CD8-positive, alpha-beta memory T cell (primary cell): ENCODE measurements at regions not wholly inside any gene's neighbourhood (a gene's known extent, or its start where the extent isn't known, plus 50 kb on each side); places are given as distances from the start of the nearest gene placed in this dataset.

ENCODE experiments used
- CTCF ChIA-PET: fragments of 350-600 bp; sonication (Branson Sonifier 250); formaldehyde crosslinking; loops from one replicate; lab custom pipeline; 2021; ENCODE audit warnings: antibody characterized with exemption; lab: Charles Lee
- POLR2A ChIA-PET: fragments of 350-600 bp; sonication (Branson Sonifier 250); formaldehyde crosslinking; loops from one replicate; lab custom pipeline; 2021; ENCODE audit warnings: antibody characterized with exemption; lab: Charles Lee
- DNase-seq, 5 donors: peaks; one replicate each; pipeline versions ENCODE4 v3.0.0 to v3.0.0-alpha.2; 2020 to 2022; ENCODE audit warnings: mixed read lengths in 1 of 5
- H3K27ac ChIP-seq: one replicate; pipeline ENCODE4 v1.7.0; 2013; ENCODE audit warnings: low read depth, mild to moderate bottlenecking, low read length, moderate library complexity
- H3K27me3 ChIP-seq: 2 replicates; pipeline ENCODE4 v1.7.0; 2013; ENCODE audit warnings: low read length, mild to moderate bottlenecking; ENCODE audit not compliant: insufficient read depth, poor library complexity, severe bottlenecking
- H3K36me3 ChIP-seq: 2 replicates; pipeline ENCODE4 v1.7.0; 2013; ENCODE audit warnings: mild to moderate bottlenecking, low read length, moderate library complexity; ENCODE audit not compliant: insufficient read depth
- H3K4me1 ChIP-seq: 2 replicates; pipeline ENCODE4 v1.7.0; 2013; ENCODE audit warnings: mild to moderate bottlenecking, low read length, moderate library complexity; ENCODE audit not compliant: insufficient read depth
- H3K4me3 ChIP-seq: 2 replicates; pipeline ENCODE4 v1.7.0; 2013; ENCODE audit warnings: mild to moderate bottlenecking, low read length
- H3K9me3 ChIP-seq: 2 replicates; pipeline ENCODE4 v1.7.0; 2013; ENCODE audit warnings: mild to moderate bottlenecking, low read length
- H3K27ac Mint-ChIP-seq, 8 donors: one replicate each; pipeline ENCODE4 v1.8.0; 2020 to 2021; ENCODE audit warnings: mixed read lengths in 8 of 8, mild to moderate bottlenecking in 6 of 8, inconsistent platforms in 3 of 8, moderate library complexity in 3 of 8
- H3K27me3 Mint-ChIP-seq, 2 donors: one replicate each; pipeline ENCODE4 v1.8.0; 2020 to 2021; ENCODE audit warnings: mixed read lengths in 2 of 2, mild to moderate bottlenecking in 1 of 2, moderate library complexity in 1 of 2
- H3K36me3 Mint-ChIP-seq, 3 donors: one replicate each; pipeline ENCODE4 v1.8.0; 2020 to 2021; ENCODE audit warnings: mixed read lengths in 3 of 3, inconsistent platforms in 1 of 3, mild to moderate bottlenecking in 1 of 3
- H3K4me1 Mint-ChIP-seq, 3 donors: one replicate each; pipeline ENCODE4 v1.8.0; 2020 to 2021; ENCODE audit warnings: mixed read lengths in 3 of 3, inconsistent platforms in 1 of 3, mild to moderate bottlenecking in 1 of 3
- H3K4me3 Mint-ChIP-seq, 7 donors: one replicate each; pipeline ENCODE4 v1.8.0; 2020 to 2021; ENCODE audit warnings: mixed read lengths in 7 of 7, mild to moderate bottlenecking in 6 of 7, moderate library complexity in 4 of 7, inconsistent platforms in 2 of 7
- H3K9me3 Mint-ChIP-seq, 5 donors: one replicate each; pipeline ENCODE4 v1.8.0; 2020 to 2022; ENCODE audit warnings: mixed read lengths in 5 of 5, mild to moderate bottlenecking in 3 of 5, moderate library complexity in 2 of 5, inconsistent platforms in 1 of 5

DNA sequence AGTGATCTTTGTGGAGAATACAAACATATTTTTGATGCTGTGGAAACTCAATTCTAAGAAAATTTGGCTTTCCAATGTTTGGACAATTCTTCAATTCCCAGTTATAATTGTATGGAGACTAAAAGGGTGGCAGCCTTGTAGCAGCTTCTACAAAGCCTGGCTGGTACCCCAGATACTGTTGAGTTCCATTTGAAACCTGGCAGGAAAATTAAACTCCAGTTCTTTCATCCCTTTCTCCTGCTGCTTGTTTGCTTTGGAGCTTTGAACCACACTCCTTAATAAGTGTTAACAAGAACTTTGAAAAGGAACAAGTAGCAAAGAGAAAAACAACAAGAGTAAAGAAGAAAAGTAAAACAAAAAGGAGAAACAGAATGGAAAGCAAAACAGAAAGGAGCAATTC is 172.6 kb upstream of the ADAMTS5 start:
- no peaks in the 10 kb centered on the region for H3K27me3 ChIP-seq
- H3K27me3 Mint-ChIP-seq = no peaks in the 10 kb centered on the region
- H3K4me1 Mint-ChIP-seq = no peaks in the 10 kb centered on the region
- ChIA-PET POLR2A (no interaction called here), CTCF (no interaction called here)
- no peaks in the 10 kb centered on the region for H3K36me3 Mint-ChIP-seq
- H3K9me3 ChIP-seq = no peaks in the 10 kb centered on the region
- no peaks in the 10 kb centered on the region for H3K36me3 ChIP-seq
- H3K27ac ChIP-seq = no peak overlapping the region
- peaks cover 0 to 7% (median 3%) of the 10 kb centered on the region in 5 donors for H3K9me3 Mint-ChIP-seq
- no peak overlapping the region for H3K27ac Mint-ChIP-seq
- H3K4me3 Mint-ChIP-seq = no peak overlapping the region
- no peak overlapping the region for H3K4me3 ChIP-seq
- DNase-seq = no peak
- H3K4me1 ChIP-seq = no peaks in the 10 kb centered on the region

DNA sequence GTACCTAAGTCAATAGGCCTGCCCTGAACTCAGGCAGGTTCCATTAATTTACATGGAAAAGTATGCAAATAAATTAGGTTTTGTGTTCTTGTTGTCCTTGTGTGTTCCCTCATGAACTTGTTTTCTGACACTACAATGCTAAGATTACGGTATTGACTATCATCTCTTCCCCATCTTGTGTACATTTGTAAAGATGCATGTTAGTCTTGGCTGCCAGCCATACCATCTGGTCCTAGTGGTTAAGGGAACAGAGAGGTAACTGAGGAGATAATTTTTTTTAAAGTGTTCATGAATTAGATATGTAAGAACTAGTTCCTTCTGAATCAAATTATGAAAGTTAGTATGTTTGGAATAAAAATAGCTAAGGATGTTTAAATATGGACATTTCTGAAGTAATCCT is 167.6 kb upstream of the ADAMTS5 start:
- Mint-ChIP-seq H3K36me3 (no peaks in the 10 kb centered on the region), H3K4me1 (no peaks in the 10 kb centered on the region), H3K27ac (no peak overlapping the region), H3K4me3 (no peak overlapping the region), H3K9me3 (peaks cover 0 to 11% (median 2%) of the 10 kb centered on the region in 5 donors), H3K27me3 (no peaks in the 10 kb centered on the region)
- CTCF ChIA-PET = no interaction called here
- Histone ChIP-seq H3K4me3 (no peak overlapping the region), H3K4me1 (no peaks in the 10 kb centered on the region), H3K36me3 (no peaks in the 10 kb centered on the region), H3K9me3 (no peaks in the 10 kb centered on the region), H3K27me3 (no peaks in the 10 kb centered on the region), H3K27ac (no peak overlapping the region)
- POLR2A ChIA-PET = no interaction called here
- no peak for DNase-seq

DNA sequence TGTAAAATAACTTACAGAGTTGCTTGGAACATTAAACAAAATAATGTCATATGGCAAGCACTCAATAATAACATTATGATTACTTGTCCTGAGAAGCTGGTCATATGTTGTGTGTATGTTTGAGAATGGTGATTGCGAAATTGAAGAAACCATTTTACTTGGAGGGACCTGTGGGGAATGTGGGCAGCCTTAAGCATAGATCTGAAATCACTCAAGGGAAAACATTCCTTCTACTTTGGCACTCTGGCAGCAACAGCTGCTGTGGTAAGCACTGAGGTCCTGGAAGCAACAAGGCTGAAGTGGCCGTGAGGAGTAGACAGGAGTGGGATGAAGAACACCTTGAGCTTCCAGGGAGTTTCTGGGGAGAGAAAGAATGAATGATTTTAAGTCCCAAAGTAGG is 165.4 kb upstream of the ADAMTS5 start:
- no peaks in the 10 kb centered on the region for H3K9me3 ChIP-seq

DNA sequence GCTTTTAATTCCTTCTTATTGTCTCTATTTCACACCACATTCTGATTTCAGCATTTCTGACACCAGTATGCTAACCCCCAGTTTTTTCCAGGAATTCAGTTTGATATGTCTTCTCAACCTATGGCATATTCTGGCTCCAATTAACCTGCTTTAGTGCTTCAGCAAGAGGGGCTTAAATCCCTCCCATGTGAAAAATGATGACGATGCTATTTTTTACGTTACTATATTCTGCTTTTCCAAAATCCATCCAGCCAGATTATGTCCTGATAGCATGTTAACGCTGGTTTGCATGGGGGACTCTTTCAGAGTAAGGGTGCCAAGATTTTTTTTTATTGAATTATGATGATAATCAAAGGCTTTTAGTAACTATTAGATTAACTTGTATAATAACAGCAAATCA is 163.3 kb upstream of the ADAMTS5 start:
- Histone ChIP-seq H3K27ac (no peak overlapping the region), H3K27me3 (no peaks in the 10 kb centered on the region), H3K9me3 (no peaks in the 10 kb centered on the region), H3K4me3 (no peak overlapping the region), H3K4me1 (no peaks in the 10 kb centered on the region), H3K36me3 (no peaks in the 10 kb centered on the region)
- no peak for DNase-seq
- Mint-ChIP-seq H3K4me3 (no peak overlapping the region), H3K27me3 (no peaks in the 10 kb centered on the region), H3K9me3 (peaks cover 0 to 10% (median 4%) of the 10 kb centered on the region in 5 donors), H3K4me1 (no peaks in the 10 kb centered on the region), H3K27ac (no peak overlapping the region), H3K36me3 (no peaks in the 10 kb centered on the region)
- CTCF ChIA-PET = no interaction called here
- POLR2A ChIA-PET = no interaction called here

More for the DNA sequence above, 165.4 kb upstream of the ADAMTS5 start:
- Histone ChIP-seq H3K4me1 (no peaks in the 10 kb centered on the region), H3K27me3 (no peaks in the 10 kb centered on the region), H3K27ac (no peak overlapping the region), H3K36me3 (no peaks in the 10 kb centered on the region), H3K4me3 (no peak overlapping the region)
- Mint-ChIP-seq H3K4me1 (no peaks in the 10 kb centered on the region), H3K36me3 (no peaks in the 10 kb centered on the region), H3K4me3 (no peak overlapping the region), H3K27me3 (no peaks in the 10 kb centered on the region), H3K27ac (no peak overlapping the region), H3K9me3 (peaks cover 0 to 11% (median 4%) of the 10 kb centered on the region in 5 donors)
- ChIA-PET CTCF (no interaction called here), POLR2A (no interaction called here)
- no peak for DNase-seq

- no peak overlapping the region for H3K27ac ChIP-seq
- Mint-ChIP-seq H3K4me3 (no peak overlapping the region), H3K4me1 (no peaks in the 10 kb centered on the region), H3K9me3 (peaks cover 0 to 10% (median 4%) of the 10 kb centered on the region in 5 donors), H3K27ac (no peak overlapping the region), H3K27me3 (no peaks in the 10 kb centered on the region), H3K36me3 (peaks cover 0 to 3% (median 0%) of the 10 kb centered on the region in 3 donors)
- H3K4me1 ChIP-seq = no peaks in the 10 kb centered on the region
- H3K36me3 ChIP-seq = no peaks in the 10 kb centered on the region
- POLR2A ChIA-PET = no interaction called here
- no peaks in the 10 kb centered on the region for H3K9me3 ChIP-seq
- CTCF ChIA-PET = no interaction called here
- DNase-seq = no peak
- no peaks in the 10 kb centered on the region for H3K27me3 ChIP-seq
- H3K4me3 ChIP-seq = no peak overlapping the region
Observed at GRCh38 chr21:27129694-27130093, 162.8 kb upstream of the ADAMTS5 start.

GRCh38 chr21:27129215-27129614 is 162.3 kb upstream of the ADAMTS5 start:
- Mint-ChIP-seq H3K4me1 (no peaks in the 10 kb centered on the region), H3K27me3 (no peaks in the 10 kb centered on the region), H3K9me3 (peaks cover 0 to 10% (median 4%) of the 10 kb centered on the region in 5 donors), H3K36me3 (peaks cover 0 to 3% (median 0%) of the 10 kb centered on the region in 3 donors), H3K27ac (no peak overlapping the region), H3K4me3 (no peak overlapping the region)
- no peak for DNase-seq
- H3K27me3 ChIP-seq = no peaks in the 10 kb centered on the region
- no peaks in the 10 kb centered on the region for H3K9me3 ChIP-seq
- no peaks in the 10 kb centered on the region for H3K4me1 ChIP-seq
- CTCF ChIA-PET = no interaction called here
- no peak overlapping the region for H3K4me3 ChIP-seq
- no peak overlapping the region for H3K27ac ChIP-seq
- no peaks in the 10 kb centered on the region for H3K36me3 ChIP-seq
- POLR2A ChIA-PET = no interaction called here

DNA sequence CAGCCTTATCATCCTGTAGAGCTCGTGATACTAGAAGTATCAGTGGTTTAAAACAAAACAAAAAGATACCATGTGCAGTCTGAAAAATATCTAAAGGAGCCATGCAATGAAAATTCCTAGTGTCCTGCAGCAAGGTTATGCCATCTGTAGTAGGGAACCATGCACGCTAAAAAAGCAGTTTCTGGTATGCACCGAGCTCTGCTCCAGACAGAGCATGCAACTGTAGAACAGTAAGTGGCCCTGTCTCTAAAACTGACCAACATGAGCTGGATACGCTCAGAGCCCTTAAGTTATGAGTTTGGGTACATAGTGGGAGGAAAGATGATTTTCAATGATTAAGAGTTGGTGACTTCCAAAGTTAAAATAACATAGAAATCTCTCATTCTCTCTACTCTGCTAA is 159.3 kb upstream of the ADAMTS5 start:
- CTCF ChIA-PET = no interaction called here

DNA sequence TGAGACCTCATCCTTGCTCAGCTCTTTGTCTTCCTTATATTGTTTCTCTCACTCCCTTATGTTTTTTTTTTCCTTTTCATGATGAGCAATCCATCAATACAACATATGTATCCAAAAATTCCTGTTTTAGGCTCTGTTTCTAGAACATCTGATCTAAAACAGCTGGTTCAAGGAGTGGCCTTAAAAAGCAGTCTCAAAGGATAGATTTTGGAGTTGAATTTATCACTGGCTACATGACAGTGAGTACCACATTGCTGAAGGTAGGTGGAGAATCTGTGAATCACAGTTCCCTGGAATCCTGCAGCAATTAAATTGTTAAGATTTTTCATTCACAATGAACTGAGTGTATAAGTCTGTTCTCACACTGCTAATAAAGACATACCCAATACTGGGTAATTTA is 155.8 kb upstream of the ADAMTS5 start:
- H3K9me3 ChIP-seq = no peaks in the 10 kb centered on the region
- no peaks in the 10 kb centered on the region for H3K4me1 ChIP-seq
- H3K27ac ChIP-seq = no peak overlapping the region
- H3K27me3 ChIP-seq = no peaks in the 10 kb centered on the region
- Mint-ChIP-seq H3K4me1 (no peaks in the 10 kb centered on the region), H3K9me3 (peaks cover 0 to 6% (median 4%) of the 10 kb centered on the region in 5 donors), H3K4me3 (no peak overlapping the region), H3K27me3 (no peaks in the 10 kb centered on the region), H3K36me3 (peaks cover 0 to 3% (median 0%) of the 10 kb centered on the region in 3 donors), H3K27ac (no peak overlapping the region)
- ChIA-PET CTCF (no interaction called here), POLR2A (no interaction called here)
- no peak for DNase-seq
- H3K4me3 ChIP-seq = no peak overlapping the region
- no peaks in the 10 kb centered on the region for H3K36me3 ChIP-seq

More for the DNA sequence above, 159.3 kb upstream of the ADAMTS5 start:
- H3K27ac Mint-ChIP-seq = no peak overlapping the region
- Histone ChIP-seq H3K9me3 (no peaks in the 10 kb centered on the region), H3K27ac (no peak overlapping the region), H3K4me3 (no peak overlapping the region), H3K36me3 (no peaks in the 10 kb centered on the region), H3K27me3 (no peaks in the 10 kb centered on the region), H3K4me1 (no peaks in the 10 kb centered on the region)
- peaks cover 0 to 3% (median 0%) of the 10 kb centered on the region in 3 donors for H3K36me3 Mint-ChIP-seq
- no peaks in the 10 kb centered on the region for H3K4me1 Mint-ChIP-seq
- H3K4me3 Mint-ChIP-seq = no peak overlapping the region
- H3K9me3 Mint-ChIP-seq = peaks cover 2 to 4% (median 3%) of the 10 kb centered on the region in 5 donors
- no peak for DNase-seq
- POLR2A ChIA-PET = no interaction called here
- H3K27me3 Mint-ChIP-seq = no peaks in the 10 kb centered on the region

DNA sequence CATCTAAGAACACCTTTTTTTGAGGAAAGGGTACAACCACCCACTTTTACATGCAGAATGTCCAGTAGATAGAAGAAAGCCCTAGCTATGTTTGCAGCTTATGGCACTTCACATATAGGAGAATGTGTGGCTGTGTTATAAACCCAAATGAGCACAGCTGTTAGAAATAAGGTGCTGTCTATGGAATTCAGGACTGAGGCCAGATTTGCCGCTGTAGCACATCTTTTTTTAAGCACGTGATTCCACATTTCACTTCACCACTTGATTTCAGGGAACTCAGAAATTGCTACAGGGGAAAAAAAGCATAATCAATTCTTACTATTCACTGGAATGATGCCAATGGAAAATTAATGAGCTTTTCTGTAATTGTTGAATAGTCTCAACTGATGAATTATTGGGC is 147.2 kb upstream of the ADAMTS5 start:
- Histone ChIP-seq H3K4me3 (no peak overlapping the region), H3K27ac (no peak overlapping the region), H3K9me3 (no peaks in the 10 kb centered on the region), H3K4me1 (no peaks in the 10 kb centered on the region), H3K36me3 (no peaks in the 10 kb centered on the region), H3K27me3 (no peaks in the 10 kb centered on the region)
- Mint-ChIP-seq H3K9me3 (peaks cover 0 to 10% (median 4%) of the 10 kb centered on the region in 5 donors), H3K27ac (no peak overlapping the region), H3K27me3 (no peaks in the 10 kb centered on the region), H3K36me3 (no peaks in the 10 kb centered on the region), H3K4me1 (no peaks in the 10 kb centered on the region), H3K4me3 (no peak overlapping the region)
- POLR2A ChIA-PET = no interaction called here
- CTCF ChIA-PET = no interaction called here
- no peak for DNase-seq
